Osteoblast (primary cell): ENCODE measurements at regions not wholly inside any gene's neighbourhood (a gene's known extent, or its start where the extent isn't known, plus 50 kb on each side); places are given as distances from the start of the nearest gene placed in this dataset.

Experiments used
- DNase-seq: peaks from one replicate; pipeline ENCODE4 v3.0.0; 2011; ENCODE audit warnings: low spot score, mixed read lengths; ENCODE audit not compliant: insufficient read length; ENCODE audit errors: missing footprints
- H2AFZ ChIP-seq: 2 replicates; pipeline ENCODE4 v1.6.0; 2011; ENCODE audit warnings: mild to moderate bottlenecking, low read length
- H3K27ac ChIP-seq: 2 replicates; pipeline ENCODE4 v1.5.1; 2011; ENCODE audit warnings: mild to moderate bottlenecking, low read depth, low read length, moderate library complexity
- H3K27me3 ChIP-seq: 2 replicates; pipeline ENCODE4 v1.6.0; 2012; ENCODE audit warnings: mild to moderate bottlenecking, control low read depth, inconsistent platforms, low read length, moderate library complexity; ENCODE audit not compliant: insufficient read depth
- H3K36me3 ChIP-seq: 2 replicates; pipeline ENCODE4 v1.5.1; 2011; ENCODE audit warnings: mild to moderate bottlenecking, low read length, control low read depth, moderate library complexity; ENCODE audit not compliant: insufficient read depth
- H3K4me1 ChIP-seq: 2 replicates; pipeline ENCODE4 v1.5.1; 2011; ENCODE audit warnings: mild to moderate bottlenecking, low read length, control low read depth, moderate library complexity; ENCODE audit not compliant: insufficient read depth
- H3K4me2 ChIP-seq: 2 replicates; pipeline ENCODE4 v1.6.0; 2011; ENCODE audit warnings: mild to moderate bottlenecking, low read length; ENCODE audit not compliant: insufficient read depth
- H3K4me3 ChIP-seq: fragments of 200-600 bp; sonication (generic); 3 replicates; pipeline ENCODE4 v1.5.1; 2012; ENCODE audit warnings: mild to moderate bottlenecking, low read length, inconsistent platforms; ENCODE audit not compliant: insufficient read depth
- H3K79me2 ChIP-seq: 2 replicates; pipeline ENCODE4 v1.6.0; 2012; ENCODE audit warnings: mild to moderate bottlenecking, low read length, control low read depth, inconsistent platforms; ENCODE audit not compliant: insufficient read depth
- H3K9me3 ChIP-seq: 2 replicates; pipeline ENCODE4 v1.5.1; 2011; ENCODE audit warnings: low read depth, low read length, control low read depth
- H4K20me1 ChIP-seq: 2 replicates; pipeline ENCODE4 v1.6.0; 2012; ENCODE audit warnings: mild to moderate bottlenecking, low read length, control low read depth; ENCODE audit not compliant: insufficient read depth
- CTCF ChIP-seq: IDR thresholded peaks from 2 replicates; pipeline ENCODE4 v1.5.1; 2011; ENCODE audit warnings: mild to moderate bottlenecking, low read depth, low read length, moderate library complexity; ENCODE audit errors: extremely low read depth

- Histone ChIP-seq H3K27ac (no peak overlapping the region), H3K4me1 (no peaks in the 10 kb centered on the region), H3K9me3 (no peaks in the 10 kb centered on the region), H3K4me2 (no peak overlapping the region), H3K79me2 (no peaks in the 10 kb centered on the region), H4K20me1 (no peaks in the 10 kb centered on the region), H3K4me3 (no peak overlapping the region), H3K36me3 (no peaks in the 10 kb centered on the region), H3K27me3 (peaks cover 11% of the 10 kb centered on the region), H2AFZ (no peak overlapping the region)
- TF ChIP-seq CTCF: no peak
- peak; percentile 59 for DNase-seq
These were observed 160.0 kb downstream of the TRIM29 start for GRCh38 chr11:119977881-119978280.

GRCh38 chr11:119977561-119977860 is 160.4 kb downstream of the TRIM29 start:
- H3K27ac ChIP-seq: no peak overlapping the region
- H3K9me3 ChIP-seq: no peaks in the 10 kb centered on the region
- H3K79me2 ChIP-seq: no peaks in the 10 kb centered on the region
- H3K4me3 ChIP-seq: no peak overlapping the region
- H2AFZ ChIP-seq: no peak overlapping the region
- TF ChIP-seq CTCF: no peak
- no peaks in the 10 kb centered on the region for H3K36me3 ChIP-seq
- no peaks in the 10 kb centered on the region for H3K4me1 ChIP-seq
- DNase-seq: no peak
- peaks cover 11% of the 10 kb centered on the region for H3K27me3 ChIP-seq
- no peaks in the 10 kb centered on the region for H4K20me1 ChIP-seq
- no peak overlapping the region for H3K4me2 ChIP-seq

GRCh38 chr11:119976805-119977560 is 160.9 kb downstream of the TRIM29 start:
- Histone ChIP-seq H3K79me2 (no peaks in the 10 kb centered on the region), H3K4me1 (no peaks in the 10 kb centered on the region), H3K27ac (no peak overlapping the region), H2AFZ (no peak overlapping the region), H3K27me3 (peaks cover 11% of the 10 kb centered on the region), H3K36me3 (no peaks in the 10 kb centered on the region), H4K20me1 (no peaks in the 10 kb centered on the region), H3K4me2 (no peak overlapping the region), H3K4me3 (no peak overlapping the region), H3K9me3 (no peaks in the 10 kb centered on the region)
- DNase-seq: peak; percentile 58
- no peak for TF ChIP-seq CTCF

GRCh38 chr11:119975561-119976152 is 162.3 kb downstream of the TRIM29 start:
- peak; percentile 64 for DNase-seq
- H3K27me3 ChIP-seq: peaks cover 8% of the 10 kb centered on the region

More at GRCh38 chr11:119975561-119976152, 162.3 kb downstream of the TRIM29 start:
- Histone ChIP-seq H3K9me3 (no peaks in the 10 kb centered on the region), H3K4me1 (no peaks in the 10 kb centered on the region), H3K27ac (no peak overlapping the region), H3K4me2 (no peak overlapping the region), H3K79me2 (no peaks in the 10 kb centered on the region), H3K36me3 (no peaks in the 10 kb centered on the region), H3K4me3 (no peak overlapping the region), H2AFZ (no peak overlapping the region), H4K20me1 (no peaks in the 10 kb centered on the region)
- TF ChIP-seq CTCF: no peak
